ENCODE measurements at regions not wholly inside any gene's neighbourhood (a gene's known extent, or its start where the extent isn't known, plus 50 kb on each side); places are given as distances from the start of the nearest gene placed in this dataset.

- TF ChIP-seq ZNF19 (tag by site-specific recombination; IDR thresholded peaks at IDR 0.05; ENCODE audit: low read depth) (no peak), CTCF (tag by site-specific recombination; IDR thresholded peaks at IDR 0.05) (no peak), ZNF670 (tag by site-specific recombination; IDR thresholded peaks at IDR 0.05; ENCODE audit: low read depth) (no peak), ZBTB1 (tag by site-specific recombination; IDR thresholded peaks at IDR 0.05) (no peak), ZNF639 (tag by site-specific recombination; IDR thresholded peaks at IDR 0.05) (no peak), ZSCAN18 (tag by site-specific recombination; IDR thresholded peaks at IDR 0.05) (no peak), ZBTB49 (tag by site-specific recombination; IDR thresholded peaks at IDR 0.05; ENCODE audit: low read depth) (no peak), ZNF335 (tag by site-specific recombination; conservative IDR thresholded peaks at IDR 0.05) (no peak), ZBTB8A (tag by site-specific recombination; IDR thresholded peaks at IDR 0.05) (no peak), ZNF707 (tag by site-specific recombination; IDR thresholded peaks at IDR 0.05) (no peak), ZNF292 (tag by site-specific recombination; IDR thresholded peaks at IDR 0.05; ENCODE audit: borderline replicate concordance, low read depth) (no peak)
Measured at GRCh38 chr16:9318764-9319163, 227.3 kb downstream of the HAPSTR1 start.
